GM21723 (cell line): ENCODE measurements at regions not wholly inside any gene's neighbourhood (a gene's known extent, or its start where the extent isn't known, plus 50 kb on each side); places are given as distances from the start of the nearest gene placed in this dataset.

Experiments
- ATAC-seq: cut with Tn5 transposase; IDR thresholded peaks from one replicate; pipeline ENCODE4 v1.9.1; 2021; ENCODE audit warnings: mild to moderate bottlenecking, moderate library complexity; ENCODE audit not compliant: unreplicated experiment

- no peak for ATAC-seq
Measured at GRCh38 chr15:97443101-97443500, 517.4 kb upstream of the ARRDC4 start.

GRCh38 chr15:97446138-97446537 lies 514.4 kb upstream of the ARRDC4 start:
- no peak for ATAC-seq

- no peak for ATAC-seq
Measured at GRCh38 chr15:97456521-97457202, 503.8 kb upstream of the ARRDC4 start.

GRCh38 chr15:97457203-97457847 lies 503.2 kb upstream of the ARRDC4 start:
- no peak for ATAC-seq

- ATAC-seq: no peak
Measured at GRCh38 chr15:97459771-97460170, 500.7 kb upstream of the ARRDC4 start.

GRCh38 chr15:97461226-97461625 lies 499.3 kb upstream of the ARRDC4 start:
- ATAC-seq: no peak

GRCh38 chr15:97463696-97464095 lies 496.8 kb upstream of the ARRDC4 start:
- no peak for ATAC-seq

GRCh38 chr15:97470417-97470816 lies 490.1 kb upstream of the ARRDC4 start:
- ATAC-seq: no peak

- ATAC-seq: no peak
Measured at GRCh38 chr15:97473627-97474026, 486.9 kb upstream of the ARRDC4 start.

- no peak for ATAC-seq
Measured at GRCh38 chr15:97479957-97480356, 480.5 kb upstream of the ARRDC4 start.

- ATAC-seq: no peak
Measured at GRCh38 chr15:97482521-97482920, 478.0 kb upstream of the ARRDC4 start.

GRCh38 chr15:97483232-97483631 lies 477.3 kb upstream of the ARRDC4 start:
- no peak for ATAC-seq

GRCh38 chr15:97490429-97490828 lies 470.1 kb upstream of the ARRDC4 start:
- no peak for ATAC-seq

GRCh38 chr15:97501291-97501690 lies 459.2 kb upstream of the ARRDC4 start:
- ATAC-seq: no peak

- ATAC-seq: no peak
Measured at GRCh38 chr15:97502038-97502437, 458.5 kb upstream of the ARRDC4 start.

- ATAC-seq: no peak
Measured at GRCh38 chr15:97504031-97504792, 456.3 kb upstream of the ARRDC4 start.

- no peak for ATAC-seq
Measured at GRCh38 chr15:97517737-97518136, 442.8 kb upstream of the ARRDC4 start.

- no peak for ATAC-seq
Measured at GRCh38 chr15:97520689-97521088, 439.8 kb upstream of the ARRDC4 start.

GRCh38 chr15:97521381-97522285 lies 438.9 kb upstream of the ARRDC4 start:
- ATAC-seq: no peak

GRCh38 chr15:97522347-97522746 lies 438.2 kb upstream of the ARRDC4 start:
- ATAC-seq: no peak

GRCh38 chr15:97525809-97526208 lies 434.7 kb upstream of the ARRDC4 start:
- ATAC-seq: no peak
